Transverse colon (tissue), 4 donors: ENCODE measurements at regions not wholly inside any gene's neighbourhood (a gene's known extent, or its start where the extent isn't known, plus 50 kb on each side); places are given as distances from the start of the nearest gene placed in this dataset.

Experiments used
- CTCF ChIP-seq, 5 experiments: fragments of 200-600 bp in 3 of 5; fragments of 450-650 bp in 2 of 5; sonication (generic) in 3 of 5; IDR thresholded peaks; 1 replicate in 2 of 5; 2 replicates in 3 of 5; pipeline ENCODE4 v1.5.1; 2016 to 2017; ENCODE audit warnings: antibody characterized with exemption in 5 of 5, inconsistent platforms in 3 of 5, mild to moderate bottlenecking in 2 of 5, moderate library complexity in 1 of 5
- POLR2A ChIP-seq: fragments of 450-650 bp; IDR thresholded peaks from one replicate; pipeline ENCODE4 v1.6.1; 2016; ENCODE audit warnings: antibody characterized with exemption, mild to moderate bottlenecking, moderate library complexity
- POLR2AphosphoS5 ChIP-seq, 3 donors: sonication (generic); formaldehyde crosslinking; IDR thresholded peaks; one replicate each; pipeline ENCODE4 v1.6.1; 2016; ENCODE audit warnings: antibody characterized with exemption in 3 of 3

GRCh38 chr2:156959481-156959880, 298.0 kb upstream of the GALNT5 start:
- TF ChIP-seq POLR2A = no peak
- TF ChIP-seq CTCF (IDR thresholded peaks at IDR 0.05) = no peak
- no peak for TF ChIP-seq POLR2AphosphoS5 (IDR thresholded peaks at IDR 0.05)
